Activated B cell treated with CpG ODN at 0.5 μM for 24 hours (primary cell): ENCODE measurements at regions not wholly inside any gene's neighbourhood (a gene's known extent, or its start where the extent isn't known, plus 50 kb on each side); places are given as distances from the start of the nearest gene placed in this dataset.

Source experiments
- ATAC-seq: fragments of 200-7000 bp; cut with Tn5 transposase; one replicate; pipeline ENCODE4 v1.10.0; 2021; ENCODE audit warnings: low read depth, mild to moderate bottlenecking, moderate library complexity
- CTCF ChIA-PET: fragments of 350-600 bp; sonication (Branson Sonifier 250); formaldehyde crosslinking; loops from one replicate; lab custom pipeline; 2021; ENCODE audit warnings: antibody characterized with exemption; lab: Charles Lee
- POLR2A ChIA-PET: fragments of 350-600 bp; sonication (Branson Sonifier 250); formaldehyde crosslinking; loops from one replicate; lab custom pipeline; 2021; ENCODE audit warnings: antibody characterized with exemption; lab: Charles Lee
- DNase-seq: peaks from one replicate; pipeline ENCODE4 v3.0.0; 2022
- H3K27ac Mint-ChIP-seq: one replicate; pipeline ENCODE4 v1.8.0; 2020; ENCODE audit warnings: mixed read lengths
- H3K27me3 Mint-ChIP-seq: one replicate; pipeline ENCODE4 v1.8.0; 2021; ENCODE audit warnings: mixed read lengths
- H3K36me3 Mint-ChIP-seq: one replicate; pipeline ENCODE4 v1.8.0; 2021; ENCODE audit warnings: low read depth, mixed read lengths
- H3K4me1 Mint-ChIP-seq: one replicate; pipeline ENCODE4 v1.8.0; 2021; ENCODE audit warnings: mixed read lengths
- H3K4me3 Mint-ChIP-seq: one replicate; pipeline ENCODE4 v1.8.0; 2020; ENCODE audit warnings: mild to moderate bottlenecking, mixed read lengths
- H3K9me3 Mint-ChIP-seq: one replicate; pipeline ENCODE4 v1.8.0; 2020; ENCODE audit warnings: mixed read lengths
- CTCF ChIP-seq: fragments of 200-600 bp; IDR thresholded peaks from one replicate; pipeline ENCODE4 v1.8.0; 2022; ENCODE audit warnings: antibody characterized with exemption, mild to moderate bottlenecking
- intact Hi-C: fragments of 100-400 bp; cut with micrococcal nuclease; formaldehyde crosslinking; loops from one replicate; pipeline ENCODE4 v1.15.1; 2024

GRCh38 chr14:99342204-99342603, 70.2 kb upstream of the BCL11B start:
- no peak overlapping the region for H3K4me3 Mint-ChIP-seq
- no peaks in the 10 kb centered on the region for H3K4me1 Mint-ChIP-seq
- ChIA-PET POLR2A (no interaction called here), CTCF (no interaction called here)
- ATAC-seq (no peak), DNase-seq (no peak)
- no peaks in the 10 kb centered on the region for H3K36me3 Mint-ChIP-seq
- TF ChIP-seq CTCF: no peak
- H3K9me3 Mint-ChIP-seq: peaks cover 5% of the 10 kb centered on the region
- intact Hi-C loops: no loop called here
- H3K27ac Mint-ChIP-seq: no peak overlapping the region
- H3K27me3 Mint-ChIP-seq: peaks cover 5% of the 10 kb centered on the region

- H3K4me3 Mint-ChIP-seq: no peak overlapping the region
- DNase-seq: no peak
Observed at GRCh38 chr14:99339551-99339950, 67.6 kb upstream of the BCL11B start.

GRCh38 chr14:99338313-99338712, 66.3 kb upstream of the BCL11B start:
- H3K4me1 Mint-ChIP-seq: no peaks in the 10 kb centered on the region
- H3K9me3 Mint-ChIP-seq: peaks cover 5% of the 10 kb centered on the region
- peaks cover 5% of the 10 kb centered on the region for H3K27me3 Mint-ChIP-seq
- TF ChIP-seq CTCF: no peak
- CTCF ChIA-PET: no interaction called here
- intact Hi-C loops: no loop called here
- no peak for DNase-seq
- no peak overlapping the region for H3K27ac Mint-ChIP-seq
- no peaks in the 10 kb centered on the region for H3K36me3 Mint-ChIP-seq
- no peak for ATAC-seq
- POLR2A ChIA-PET: no interaction called here
- H3K4me3 Mint-ChIP-seq: no peak overlapping the region

More at GRCh38 chr14:99339551-99339950, 67.6 kb upstream of the BCL11B start:
- Mint-ChIP-seq H3K27me3 (peaks cover 5% of the 10 kb centered on the region), H3K9me3 (peaks cover 5% of the 10 kb centered on the region), H3K4me1 (no peaks in the 10 kb centered on the region), H3K36me3 (no peaks in the 10 kb centered on the region), H3K27ac (no peak overlapping the region)
- CTCF ChIA-PET: no interaction called here
- intact Hi-C loops: no loop called here
- TF ChIP-seq CTCF: no peak
- POLR2A ChIA-PET: no interaction called here
- no peak for ATAC-seq

- ChIA-PET POLR2A (no interaction called here), CTCF (no interaction called here)
- no peak overlapping the region for H3K27ac Mint-ChIP-seq
- H3K36me3 Mint-ChIP-seq: no peaks in the 10 kb centered on the region
- no peaks in the 10 kb centered on the region for H3K4me1 Mint-ChIP-seq
- H3K4me3 Mint-ChIP-seq: no peak overlapping the region
- no peak for DNase-seq
- intact Hi-C loops: no loop called here
- H3K9me3 Mint-ChIP-seq: no peaks in the 10 kb centered on the region
- H3K27me3 Mint-ChIP-seq: no peaks in the 10 kb centered on the region
- TF ChIP-seq CTCF: no peak
- no peak for ATAC-seq
Observed at GRCh38 chr14:99333841-99334635, 62.0 kb upstream of the BCL11B start.

- intact Hi-C loops: no loop called here
- CTCF ChIA-PET: no interaction called here
- Mint-ChIP-seq H3K27ac (no peak overlapping the region), H3K4me1 (no peaks in the 10 kb centered on the region), H3K9me3 (no peaks in the 10 kb centered on the region), H3K36me3 (no peaks in the 10 kb centered on the region), H3K27me3 (no peaks in the 10 kb centered on the region), H3K4me3 (no peak overlapping the region)
- TF ChIP-seq CTCF: no peak
- no peak for DNase-seq
- POLR2A ChIA-PET: no interaction called here
- ATAC-seq: no peak
Observed at GRCh38 chr14:99333214-99333613, 61.2 kb upstream of the BCL11B start.
